ENCODE measurements at regions not wholly inside any gene's neighbourhood (a gene's known extent, or its start where the extent isn't known, plus 50 kb on each side); places are given as distances from the start of the nearest gene placed in this dataset.

GRCh38 chr4:14176613-14177012, 549.1 kb upstream of the BOD1L1 start:
- 93% methylated on average over 3 of the region's 3 CpGs for WGBS
- intact Hi-C loops (cut with DNase I) = no loop called here
- Histone ChIP-seq H3K4me3 (no peak overlapping the region), H3K4me1 (replicated peaks) (no peaks in the 10 kb centered on the region), H3K9me3 (no peaks in the 10 kb centered on the region), H3K36me3 (no peaks in the 10 kb centered on the region), H3K27me3 (replicated peaks; ENCODE audit: insufficient read depth) (no peaks in the 10 kb centered on the region), H3K27ac (no peak overlapping the region)
- no peak for TF ChIP-seq POLR2A (IDR thresholded peaks at IDR 0.05)
- TF ChIP-seq POLR2AphosphoS5 (IDR thresholded peaks at IDR 0.05) = no peak
- TF ChIP-seq CTCF (IDR thresholded peaks at IDR 0.05) = no peak
- DNase-seq (ENCODE audit: low spot score) = no peak

- intact Hi-C loops (cut with DNase I) = no loop called here
- no peak for TF ChIP-seq CTCF (IDR thresholded peaks at IDR 0.05)
- TF ChIP-seq POLR2AphosphoS5 (IDR thresholded peaks at IDR 0.05) = no peak
- TF ChIP-seq POLR2A (IDR thresholded peaks at IDR 0.05) = no peak
- Histone ChIP-seq H3K4me3 (no peak overlapping the region), H3K9me3 (no peaks in the 10 kb centered on the region), H3K36me3 (no peaks in the 10 kb centered on the region), H3K27ac (no peak overlapping the region), H3K27me3 (replicated peaks; ENCODE audit: insufficient read depth) (no peaks in the 10 kb centered on the region), H3K4me1 (replicated peaks) (no peaks in the 10 kb centered on the region)
- DNase-seq (ENCODE audit: low spot score) = no peak
- WGBS = 89% methylated on average over 3 of the region's 3 CpGs
These were observed 550.5 kb upstream of the BOD1L1 start for GRCh38 chr4:14177987-14178386.

- Histone ChIP-seq H3K4me1 (replicated peaks) (no peaks in the 10 kb centered on the region), H3K36me3 (no peaks in the 10 kb centered on the region), H3K4me3 (no peak overlapping the region), H3K27me3 (replicated peaks; ENCODE audit: insufficient read depth) (no peaks in the 10 kb centered on the region), H3K9me3 (no peaks in the 10 kb centered on the region), H3K27ac (no peak overlapping the region)
- TF ChIP-seq CTCF (IDR thresholded peaks at IDR 0.05) = no peak
- no peak for TF ChIP-seq POLR2A (IDR thresholded peaks at IDR 0.05)
- no peak for TF ChIP-seq POLR2AphosphoS5 (IDR thresholded peaks at IDR 0.05)
- DNase-seq (ENCODE audit: low spot score) = no peak
- WGBS = 25% methylated on average over 1 of the region's 1 CpG
- intact Hi-C loops (cut with DNase I) = no loop called here
These were observed 550.9 kb upstream of the BOD1L1 start for GRCh38 chr4:14178421-14178820.

- H3K4me3 ChIP-seq = no peak overlapping the region
- no peak overlapping the region for H3K27ac ChIP-seq
- no peaks in the 10 kb centered on the region for H3K27me3 ChIP-seq (replicated peaks; ENCODE audit: insufficient read depth)
- no peaks in the 10 kb centered on the region for H3K9me3 ChIP-seq
- H3K4me1 ChIP-seq (replicated peaks) = no peaks in the 10 kb centered on the region
- DNase-seq (ENCODE audit: low spot score) = no peak
- 83% methylated on average over 2 of the region's 2 CpGs for WGBS
- intact Hi-C loops (cut with DNase I) = no loop called here
- H3K36me3 ChIP-seq = no peaks in the 10 kb centered on the region
- TF ChIP-seq POLR2A (IDR thresholded peaks at IDR 0.05) (no peak), POLR2AphosphoS5 (IDR thresholded peaks at IDR 0.05) (no peak), CTCF (IDR thresholded peaks at IDR 0.05) (no peak)
These were observed 552.6 kb upstream of the BOD1L1 start for GRCh38 chr4:14180166-14180565.

- TF ChIP-seq POLR2AphosphoS5 (IDR thresholded peaks at IDR 0.05) = peak; percentile 9
- TF ChIP-seq POLR2A (IDR thresholded peaks at IDR 0.05) = no peak
- TF ChIP-seq CTCF (IDR thresholded peaks at IDR 0.05) = no peak
- 43% methylated on average over 6 of the region's 6 CpGs for WGBS
- Histone ChIP-seq H3K9me3 (no peaks in the 10 kb centered on the region), H3K4me3 (no peak overlapping the region), H3K36me3 (no peaks in the 10 kb centered on the region), H3K27ac (no peak overlapping the region), H3K27me3 (replicated peaks; ENCODE audit: insufficient read depth) (no peaks in the 10 kb centered on the region), H3K4me1 (replicated peaks) (no peaks in the 10 kb centered on the region)
- intact Hi-C loops (cut with DNase I) = no loop called here
- peak; percentile 9 for DNase-seq (ENCODE audit: low spot score)
These were observed 553.6 kb upstream of the BOD1L1 start for GRCh38 chr4:14180983-14181601.
